ENCODE measurements at regions not wholly inside any gene's neighbourhood (a gene's known extent, or its start where the extent isn't known, plus 50 kb on each side); places are given as distances from the start of the nearest gene placed in this dataset.

DNA sequence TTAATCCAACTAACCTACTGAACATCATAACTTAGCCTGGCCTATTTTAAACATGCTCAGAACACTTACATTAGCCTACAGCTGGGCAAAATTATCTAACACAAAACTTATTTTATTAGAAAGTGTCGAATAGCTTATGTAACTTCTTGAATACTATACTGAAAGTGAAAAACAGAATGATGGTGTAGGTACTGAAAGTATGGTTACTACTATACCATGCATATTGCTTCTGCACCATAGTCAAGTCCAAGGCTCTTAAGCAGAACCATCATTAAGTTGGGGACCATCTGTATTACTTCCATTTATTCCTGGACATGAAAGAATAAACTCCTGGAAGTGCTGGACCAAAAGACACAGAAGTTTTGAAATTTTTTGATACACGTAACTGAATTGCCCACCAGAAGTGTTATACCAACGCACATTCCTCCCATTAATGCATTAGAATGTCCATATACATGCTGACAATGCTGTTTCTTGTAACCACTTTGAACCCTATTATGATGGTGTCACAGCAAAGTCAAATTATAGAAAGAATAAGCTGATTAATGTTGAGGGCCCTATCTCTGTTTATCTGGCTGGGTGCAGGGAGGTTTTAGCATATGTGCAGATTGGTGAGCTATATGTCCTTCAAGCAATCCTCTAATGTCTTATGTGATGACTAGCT is 375.7 kb downstream of the ACTL7B start:
- no peak for DNase-seq

GRCh38 chr9:108478431-108479332 is 377.1 kb downstream of the ACTL7B start:
- DNase-seq, result no peak

DNA sequence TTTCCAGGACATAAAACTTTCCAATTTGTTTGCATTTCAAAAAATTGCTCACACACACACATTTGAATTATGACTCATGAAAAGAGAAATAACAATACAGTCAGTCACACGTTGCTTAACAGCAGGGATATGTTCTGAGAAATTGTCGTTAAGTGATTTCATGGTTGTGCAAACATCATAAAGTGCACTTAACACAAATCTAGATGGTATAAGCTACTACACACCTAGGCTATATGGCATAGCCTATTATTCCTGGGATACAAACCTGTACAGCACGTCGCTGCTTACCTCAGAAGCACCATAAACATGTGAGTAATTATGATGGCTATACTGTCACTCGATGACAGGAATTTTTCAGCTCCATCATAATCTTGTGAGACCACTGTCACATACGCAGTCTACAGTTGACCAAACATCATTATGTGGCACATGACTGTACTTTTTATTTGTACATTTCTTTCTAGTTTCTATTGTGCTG is 378.2 kb downstream of the ACTL7B start:
- no peak for DNase-seq

DNA sequence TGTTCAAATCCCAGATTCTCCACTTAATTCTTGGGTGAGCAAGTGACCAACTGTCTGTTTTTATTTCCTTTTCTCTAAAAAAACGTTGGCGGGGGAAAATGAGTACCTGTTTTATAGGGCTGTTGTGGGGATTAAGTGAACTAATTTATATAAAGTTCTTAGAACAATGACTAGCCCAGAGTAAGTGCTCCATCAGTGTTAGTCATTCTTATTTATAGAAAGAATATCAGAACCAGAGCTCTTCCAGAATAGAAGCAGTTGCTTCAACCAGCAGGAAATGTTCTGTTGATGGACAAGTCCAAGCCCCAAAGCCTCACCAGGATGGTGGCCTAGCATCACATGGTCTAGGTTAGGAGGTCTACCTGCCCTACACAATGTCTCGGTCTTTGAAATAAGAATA is 379.2 kb downstream of the ACTL7B start:
- DNase-seq, result no peak

- DNase-seq, result no peak
Measured at GRCh38 chr9:108475813-108476212, 380.0 kb downstream of the ACTL7B start.

DNA sequence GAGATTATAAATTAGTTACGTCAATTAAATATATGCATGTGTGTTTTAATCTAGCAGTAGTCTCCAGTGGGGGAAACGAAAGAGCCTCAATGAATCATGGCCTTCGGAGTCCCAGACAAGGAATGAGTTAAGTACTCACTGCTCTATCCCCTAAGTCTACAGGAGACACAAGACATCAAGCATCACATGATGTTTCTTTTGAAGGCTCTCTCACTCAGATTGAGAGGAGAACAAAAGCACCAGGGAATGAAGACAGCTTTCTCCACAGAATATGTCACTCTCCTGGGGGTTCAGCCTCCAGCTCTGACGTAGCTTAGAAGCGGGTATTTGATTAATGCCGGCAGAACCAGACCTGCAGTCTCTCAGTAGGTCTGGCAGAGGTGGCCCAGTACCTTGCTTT is 381.4 kb downstream of the ACTL7B start:
- no peak for DNase-seq

DNA sequence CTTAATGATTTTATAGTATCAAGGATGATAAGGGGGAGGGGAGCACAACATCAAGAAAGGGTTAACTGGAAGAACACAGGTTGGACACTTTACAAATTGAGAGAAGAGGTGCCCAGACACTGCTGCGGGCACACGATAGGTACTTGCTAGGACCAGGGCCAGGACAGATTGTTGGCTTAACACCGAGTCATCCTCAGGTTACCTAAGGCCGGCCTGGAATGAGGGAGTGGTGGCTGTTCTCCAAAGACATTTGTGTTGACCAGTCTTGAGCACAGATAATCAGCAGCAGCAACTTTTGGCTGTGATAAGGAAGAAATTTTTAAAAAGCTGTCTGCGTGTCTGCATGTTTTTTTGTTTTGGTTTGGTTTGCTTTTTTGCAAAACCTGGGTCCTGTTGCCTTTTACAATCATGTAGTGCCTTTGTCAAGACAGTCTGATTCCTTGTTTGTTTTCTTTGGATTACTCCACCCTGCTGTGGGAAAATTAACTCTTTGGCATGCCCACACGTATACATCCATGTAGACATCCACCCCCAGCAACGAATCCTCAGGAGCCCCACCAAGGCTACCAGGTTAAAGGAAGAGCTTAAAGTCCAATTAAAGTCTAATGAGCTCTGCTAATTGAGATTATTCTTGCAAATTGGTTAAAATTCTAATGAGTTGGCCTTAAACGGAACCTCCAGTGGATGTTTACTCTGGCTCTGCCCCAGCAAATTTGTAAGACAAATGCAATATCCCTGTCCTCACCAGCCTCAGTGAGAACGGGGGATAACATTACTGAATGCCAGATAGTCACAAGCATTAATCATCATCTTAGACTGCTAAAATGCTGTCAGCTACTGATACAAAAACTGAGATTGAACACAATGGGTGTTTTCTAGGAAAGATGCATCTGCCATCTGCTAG is 382.3 kb downstream of the ACTL7B start:
- DNase-seq, result no peak

- no peak for DNase-seq
Measured at GRCh38 chr9:108469654-108470053, 386.1 kb downstream of the ACTL7B start.

- DNase-seq, result no peak
Measured at GRCh38 chr9:108468364-108468763, 387.4 kb downstream of the ACTL7B start.

- DNase-seq, result no peak
Measured at GRCh38 chr9:108467653-108468324, 388.0 kb downstream of the ACTL7B start.

DNA sequence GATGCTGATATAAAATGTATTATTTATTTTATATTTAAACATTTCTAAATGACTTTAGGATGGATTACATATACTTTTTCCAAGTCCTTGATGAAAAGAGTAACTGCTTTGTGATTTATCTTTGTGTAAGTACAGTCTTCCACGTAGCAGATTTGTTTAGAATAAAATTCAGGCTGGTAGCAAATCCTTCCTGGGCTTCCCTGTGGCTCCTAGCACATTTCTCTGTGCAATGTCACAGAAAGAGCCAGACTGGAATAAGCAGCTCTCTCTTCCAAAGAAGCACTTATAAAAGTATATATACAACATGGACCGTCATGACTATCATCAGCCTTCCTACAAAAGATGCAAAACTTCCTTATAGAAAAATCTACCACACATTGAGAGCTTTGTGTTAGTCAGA is 388.6 kb downstream of the ACTL7B start:
- no peak for DNase-seq

GRCh38 chr9:108466304-108466703 is 389.5 kb downstream of the ACTL7B start:
- no peak for DNase-seq

DNA sequence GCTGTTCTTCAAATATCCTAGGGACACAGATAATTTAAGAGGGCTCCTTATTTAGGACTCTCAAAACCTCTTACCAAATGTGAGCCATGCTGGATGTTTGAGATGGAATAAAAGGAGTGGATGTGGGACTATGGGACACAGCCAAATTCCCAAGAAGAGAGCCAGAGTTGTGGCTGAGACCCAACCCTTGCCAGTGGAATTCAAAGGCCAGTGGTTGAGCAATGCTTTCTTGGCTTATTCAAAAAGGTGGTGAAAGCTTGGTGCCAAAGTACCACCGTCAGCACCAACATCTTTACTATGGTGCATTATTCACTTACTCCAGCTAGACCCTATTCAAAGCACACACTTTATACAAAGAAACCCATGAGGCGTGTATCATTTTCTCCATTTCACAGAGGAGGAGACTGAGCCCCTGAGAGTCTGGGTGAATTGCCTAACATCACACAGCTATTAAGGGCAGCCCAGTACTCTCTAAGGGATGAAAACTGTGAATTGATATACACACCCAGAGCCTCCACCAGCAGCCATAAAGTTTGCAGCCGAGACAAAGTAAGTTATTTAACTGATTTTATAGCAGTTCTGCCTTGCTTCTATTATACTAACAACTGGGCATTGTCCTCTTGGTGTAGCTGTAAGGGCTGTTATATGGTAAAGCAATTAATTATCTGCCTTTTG is 391.7 kb downstream of the ACTL7B start:
- DNase-seq, result no peak

DNA sequence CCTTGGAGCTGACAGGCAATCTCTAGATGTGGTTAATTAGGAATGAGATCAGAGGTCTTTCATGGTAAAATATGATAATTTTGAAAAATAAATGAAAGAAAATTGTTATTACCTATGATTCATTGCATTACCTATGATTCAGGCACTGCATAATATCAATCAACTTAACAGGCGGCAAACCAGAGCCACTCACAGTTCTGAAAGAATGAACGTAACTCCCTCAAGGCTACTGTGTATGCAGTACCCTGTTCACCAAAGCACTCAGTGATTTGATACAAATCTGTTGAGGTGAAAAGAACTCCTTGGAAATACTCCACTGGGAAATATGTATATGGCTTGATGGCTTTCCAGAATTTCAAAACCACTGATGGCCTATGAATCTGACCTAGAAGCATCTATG is 398.9 kb downstream of the ACTL7B start:
- no peak for DNase-seq

DNA sequence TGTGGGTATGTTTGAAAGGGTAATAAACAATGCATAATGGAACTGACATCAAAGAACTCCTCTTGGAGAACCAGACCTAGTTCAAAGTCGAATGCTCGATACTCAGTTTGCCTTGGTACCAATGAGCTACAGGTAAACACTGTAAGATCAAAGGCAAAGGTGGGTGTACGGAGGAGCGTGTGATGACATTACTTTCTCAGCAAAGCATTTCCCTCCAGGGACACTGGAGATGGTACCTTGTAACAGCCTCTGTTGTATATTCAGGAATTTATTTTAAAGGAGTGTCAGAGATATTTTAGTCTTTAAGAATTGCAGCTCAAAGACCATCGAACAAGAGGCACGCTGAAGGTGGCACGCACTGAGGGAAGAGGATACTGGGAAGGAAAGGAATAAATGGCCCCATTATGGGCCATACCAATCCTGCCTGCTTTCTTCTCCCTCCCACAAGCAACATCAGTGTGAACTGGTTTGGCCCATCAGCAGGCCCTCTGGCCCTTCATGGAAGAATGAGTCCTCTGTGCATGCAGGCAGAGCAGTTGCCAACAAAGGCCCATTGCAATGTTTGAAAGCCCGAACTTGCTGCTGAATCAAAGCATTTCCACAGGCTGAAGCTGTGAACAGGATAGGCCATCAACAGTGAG is 410.2 kb downstream of the ACTL7B start:
- no peak for DNase-seq

GRCh38 chr9:108444400-108445358 is 411.1 kb downstream of the ACTL7B start:
- no peak for DNase-seq

- no peak for DNase-seq
Measured at GRCh38 chr9:108443741-108444140, 412.0 kb downstream of the ACTL7B start.

DNA sequence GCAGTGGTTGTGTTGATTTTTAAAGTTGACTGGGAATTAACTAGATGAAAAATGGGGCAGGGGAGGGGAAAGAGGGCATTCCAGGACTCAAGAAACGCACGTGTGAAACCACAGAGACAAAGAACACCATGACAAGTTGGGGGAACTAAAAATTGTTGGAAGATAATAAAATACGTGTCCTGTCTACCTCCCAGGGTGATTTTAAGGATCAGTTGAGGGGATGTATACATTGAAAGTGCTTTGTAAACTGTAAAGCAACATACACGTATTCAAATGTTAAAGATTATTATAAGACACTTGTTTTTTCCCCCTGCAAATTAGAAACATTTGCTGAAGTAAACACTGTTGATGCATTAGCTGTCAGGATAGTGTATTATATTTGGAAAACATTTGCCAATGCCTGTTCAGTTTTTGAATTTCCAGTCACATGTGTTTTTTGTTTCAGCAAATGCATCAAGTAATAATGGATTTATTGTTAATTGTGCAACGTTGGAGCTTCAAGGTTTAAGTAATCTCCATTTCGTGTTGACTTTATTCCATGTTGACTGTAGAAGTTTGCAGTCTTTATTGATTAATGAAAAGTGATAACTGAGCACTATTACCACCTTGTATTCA is 412.7 kb downstream of the ACTL7B start:
- DNase-seq, result no peak

GRCh38 chr9:108442627-108443018 is 413.2 kb downstream of the ACTL7B start:
- DNase-seq, result no peak

- DNase-seq, result no peak
Measured at GRCh38 chr9:108441726-108442125, 414.1 kb downstream of the ACTL7B start.

Measured in stimulated activated CD4-positive, alpha-beta T cell treated with anti-CD3 and anti-CD28 coated beads, Interleukin-4, amount 100 ng/mL, for 1 hour (primary cell).